HG03139 (cell line): ENCODE measurements at regions not wholly inside any gene's neighbourhood (a gene's known extent, or its start where the extent isn't known, plus 50 kb on each side); places are given as distances from the start of the nearest gene placed in this dataset.

Experiments
- ATAC-seq: cut with Tn5 transposase; IDR thresholded peaks from one replicate; pipeline ENCODE4 v1.9.1; 2021; ENCODE audit not compliant: unreplicated experiment

GRCh38 chr22:27193636-27194035, 536.2 kb downstream of the MIAT start:
- no peak for ATAC-seq

DNA sequence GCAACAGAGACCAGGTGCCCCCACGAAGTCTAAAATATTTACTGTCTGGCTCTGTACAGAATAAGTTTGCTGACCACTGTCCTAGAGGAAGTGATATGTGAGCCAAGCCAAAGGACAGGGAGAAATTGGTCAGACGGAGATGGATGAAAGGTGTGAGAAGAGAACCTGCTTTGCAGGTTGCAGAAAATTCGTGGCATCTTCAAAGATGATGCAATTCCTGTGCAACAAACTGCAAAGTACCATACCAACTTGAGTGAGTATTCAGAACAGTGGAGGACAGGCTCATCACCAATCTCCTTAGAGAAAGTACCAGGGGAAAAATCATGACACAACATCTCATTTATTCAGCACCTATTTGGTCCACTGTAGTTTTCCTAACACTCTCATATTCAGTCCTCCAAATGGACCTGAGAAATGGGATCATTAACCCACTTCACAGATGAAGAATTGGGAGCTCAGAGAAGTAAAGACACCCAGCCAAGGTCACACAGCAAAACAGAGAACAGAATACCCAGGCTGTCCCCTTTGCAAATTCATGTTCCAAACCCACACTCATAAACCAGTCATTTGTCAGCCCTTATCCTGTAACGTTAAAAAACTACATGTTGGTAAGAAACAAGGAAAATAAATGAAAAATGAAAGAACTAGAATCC, 536.8 kb downstream of the MIAT start:
- no peak for ATAC-seq

DNA sequence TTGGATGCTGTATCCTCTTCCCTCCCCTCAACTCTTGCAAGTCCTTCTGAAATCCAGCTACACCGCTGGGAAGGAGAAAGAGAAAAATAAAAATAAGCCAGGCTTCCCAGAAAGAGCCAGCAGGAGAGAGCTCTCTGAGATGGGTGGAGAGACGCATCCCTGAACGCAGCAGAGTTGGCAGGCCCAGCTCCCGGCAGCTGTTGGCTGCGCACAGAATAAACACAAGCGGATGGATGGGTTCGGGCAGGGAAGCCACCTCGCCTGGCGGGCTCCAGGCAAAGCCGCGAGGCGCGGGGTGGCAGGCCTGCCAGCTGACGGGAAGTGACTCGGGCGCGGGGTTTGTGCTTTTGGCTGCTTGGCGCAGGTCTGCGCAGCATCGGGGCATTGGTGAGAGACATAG, 537.7 kb downstream of the MIAT start:
- ATAC-seq, result no peak

- no peak for ATAC-seq
Observed at GRCh38 chr22:27195494-27195893, 538.1 kb downstream of the MIAT start.

- no peak for ATAC-seq
Observed at GRCh38 chr22:27196606-27197005, 539.2 kb downstream of the MIAT start.

GRCh38 chr22:27197052-27197451, 539.7 kb downstream of the MIAT start:
- ATAC-seq, result no peak

DNA sequence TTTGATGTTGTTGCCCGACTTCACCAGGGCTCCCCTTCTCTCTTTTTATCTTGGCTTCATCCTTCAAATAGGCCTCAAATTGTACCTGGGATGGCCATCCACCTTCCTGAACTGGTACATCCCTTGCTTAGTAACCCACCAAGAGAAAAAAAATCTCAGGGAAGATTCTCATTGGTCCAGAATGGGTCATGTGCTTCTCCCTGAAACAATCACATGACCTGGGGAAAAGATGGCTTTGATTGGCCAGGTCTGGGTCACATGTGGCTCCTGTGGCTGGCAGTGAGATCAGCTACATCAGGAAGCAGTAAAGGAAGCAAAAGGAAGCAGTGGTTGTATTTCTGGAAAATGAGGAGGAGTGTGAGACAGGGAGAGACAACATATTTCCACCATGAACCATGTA, 540.2 kb downstream of the MIAT start:
- ATAC-seq, result no peak

DNA sequence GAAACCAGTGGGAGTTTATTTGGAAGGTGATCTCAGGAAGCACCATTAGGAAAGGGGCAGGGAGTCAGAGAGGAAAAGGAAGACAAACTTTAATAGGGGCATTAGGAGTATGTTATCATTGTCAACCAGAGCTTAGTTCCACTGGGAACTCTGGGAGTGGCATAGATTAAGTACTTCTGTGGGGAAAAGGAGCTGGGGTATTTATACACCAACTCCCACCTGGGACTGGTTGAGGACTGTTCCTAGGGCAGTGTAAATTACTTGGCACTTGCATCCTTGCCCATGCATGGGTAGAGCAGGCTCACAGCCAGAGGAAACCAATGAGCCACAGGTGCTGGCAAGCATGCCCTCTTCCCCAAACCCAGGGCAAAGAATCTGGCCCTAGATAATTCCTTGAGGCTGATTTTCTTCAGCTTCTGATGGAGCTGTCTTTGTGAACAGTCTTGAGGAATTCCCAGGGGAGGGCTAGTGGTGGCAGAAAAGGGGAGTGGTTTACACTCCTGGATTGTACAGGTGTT, 541.2 kb downstream of the MIAT start:
- ATAC-seq, result no peak

DNA sequence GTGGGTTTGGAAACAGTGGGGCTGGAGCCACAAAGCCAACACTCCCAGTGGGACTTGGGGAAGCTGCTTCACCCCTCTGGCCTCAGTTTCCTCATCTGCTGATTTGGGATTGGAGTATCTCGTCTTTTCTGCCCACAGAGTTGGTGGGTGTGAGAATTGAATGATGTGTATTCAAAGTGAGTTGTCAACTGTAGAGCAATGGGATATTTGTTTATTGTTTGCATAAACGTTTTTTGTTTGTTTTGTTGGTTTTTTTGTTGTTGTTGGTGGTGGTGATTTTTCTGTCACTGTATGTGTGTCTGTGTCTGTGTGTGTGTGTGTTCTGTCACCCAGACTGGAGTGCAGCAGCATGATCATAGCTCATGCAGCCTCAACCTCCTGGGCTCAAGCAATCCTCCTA, 542.0 kb downstream of the MIAT start:
- ATAC-seq, result no peak

DNA sequence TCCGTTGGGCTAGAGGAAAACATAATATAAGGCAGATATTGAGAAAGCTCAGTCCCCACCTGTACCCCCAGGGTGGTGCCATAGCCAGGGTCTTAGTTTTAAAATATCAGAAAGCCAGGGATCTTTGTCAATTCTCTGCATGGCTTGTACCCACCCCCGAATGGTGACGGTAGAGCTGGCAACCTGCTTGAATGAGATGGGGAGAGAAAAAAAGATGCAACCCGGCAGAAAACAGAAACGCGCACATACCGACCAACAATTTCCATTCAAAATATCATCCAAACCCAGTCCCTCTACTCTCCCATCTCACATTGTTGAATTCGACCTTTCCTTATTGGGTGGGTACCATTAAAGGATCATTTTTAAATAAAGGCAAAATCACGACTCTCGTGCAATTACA, 543.9 kb downstream of the MIAT start:
- no peak for ATAC-seq

GRCh38 chr22:27201741-27202140, 544.4 kb downstream of the MIAT start:
- ATAC-seq, result no peak

- ATAC-seq, result no peak
Observed at GRCh38 chr22:27203276-27203660, 545.9 kb downstream of the MIAT start.

GRCh38 chr22:27204280-27204679, 546.9 kb downstream of the MIAT start:
- no peak for ATAC-seq

GRCh38 chr22:27204817-27205216, 547.4 kb downstream of the MIAT start:
- ATAC-seq, result no peak

DNA sequence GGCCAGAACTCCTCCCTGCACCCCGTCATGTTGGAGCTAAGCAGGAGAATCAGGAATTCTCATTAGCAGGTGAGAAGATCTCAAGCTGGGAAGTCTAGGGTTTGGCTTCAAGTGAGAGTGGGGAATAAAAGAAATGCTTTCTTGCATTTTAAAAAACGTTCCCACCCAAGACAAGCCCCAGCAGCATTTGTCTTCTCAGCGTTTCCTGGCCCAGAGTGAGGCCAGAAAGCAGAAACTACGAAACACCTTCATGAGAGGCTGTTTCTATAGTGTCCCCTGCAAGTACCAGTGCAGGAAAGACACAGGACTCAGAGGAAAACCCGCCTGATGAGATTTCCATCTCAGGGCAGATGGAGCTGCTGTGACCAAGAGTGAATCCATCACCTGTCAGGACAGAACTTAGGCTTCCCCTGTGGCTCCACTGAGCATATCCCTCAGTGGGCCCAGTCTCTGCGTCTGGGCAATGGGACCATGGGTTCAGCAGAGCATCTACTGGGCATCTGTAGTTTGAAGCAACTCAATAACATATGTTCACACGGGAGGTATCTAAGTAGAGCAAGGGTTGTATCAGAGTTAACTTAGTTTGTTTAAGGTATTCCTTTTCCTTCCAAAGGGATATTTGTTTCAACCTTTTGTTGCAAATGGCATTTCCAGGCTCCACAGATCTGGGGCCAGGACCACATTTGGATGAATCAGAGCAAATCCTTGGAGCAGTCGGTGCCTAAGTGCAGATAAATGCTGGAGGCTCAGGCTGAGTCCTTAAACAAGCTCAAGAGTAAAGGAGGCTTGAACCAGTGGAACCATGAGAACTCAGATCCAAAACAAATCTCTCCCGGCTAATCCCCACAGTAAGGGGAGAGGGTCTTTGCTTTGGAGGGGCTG, 548.3 kb downstream of the MIAT start:
- ATAC-seq, result no peak

DNA sequence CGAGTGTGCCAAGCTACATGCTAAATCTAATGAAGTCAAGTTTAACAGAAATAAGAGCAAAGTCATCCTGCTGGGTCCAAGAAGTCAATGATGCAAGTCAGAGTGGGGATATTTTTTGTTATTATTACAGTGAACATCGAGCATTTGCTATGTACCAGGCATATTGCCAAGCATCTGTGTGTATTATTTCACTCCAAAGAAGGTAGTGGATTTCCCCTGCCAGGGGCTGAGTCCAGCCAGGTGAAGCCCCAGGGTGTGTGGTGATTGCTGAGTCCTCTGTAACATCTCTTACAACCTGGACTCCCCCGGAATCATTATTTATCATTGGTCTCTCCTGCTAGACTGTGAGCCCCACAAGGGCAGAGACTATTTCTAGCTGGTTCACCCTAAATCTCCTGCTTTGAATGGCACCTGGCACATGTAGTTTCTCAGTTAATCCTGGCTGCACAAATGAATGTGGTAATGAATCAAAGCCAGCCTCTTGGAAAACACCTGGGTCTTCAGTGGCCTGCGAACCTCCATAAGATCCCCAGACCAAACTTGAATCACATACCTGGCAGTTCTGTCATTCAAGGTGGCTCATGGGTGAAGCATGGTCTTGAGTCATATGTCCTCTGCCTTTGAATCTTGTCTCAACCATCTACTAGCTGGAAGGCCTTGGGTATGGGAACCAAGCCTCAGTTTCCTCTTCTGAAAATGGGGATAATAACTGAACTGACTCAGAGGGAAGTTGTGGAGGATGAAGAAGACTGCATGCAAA, 549.2 kb downstream of the MIAT start:
- ATAC-seq, result no peak

GRCh38 chr22:27207266-27207665, 549.9 kb downstream of the MIAT start:
- ATAC-seq, result no peak

DNA sequence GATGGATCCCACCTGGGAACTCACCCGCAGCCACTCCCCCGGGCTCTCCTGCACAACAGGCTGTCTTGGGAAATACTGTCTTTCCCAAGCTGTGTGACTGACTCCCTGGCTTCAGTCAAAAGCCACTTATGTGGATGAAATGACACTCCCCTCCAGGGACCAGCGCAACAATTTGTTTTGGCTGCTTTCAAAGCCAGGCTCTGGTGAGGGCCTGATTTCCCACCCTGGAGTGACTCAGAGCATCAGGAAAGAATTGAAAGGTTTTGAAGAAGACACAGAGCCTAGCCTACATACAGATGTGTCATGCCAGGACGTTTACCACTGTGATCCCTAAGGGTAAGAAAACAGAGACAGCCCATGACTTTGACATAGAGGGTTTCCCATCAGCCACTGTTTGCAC, 550.5 kb downstream of the MIAT start:
- ATAC-seq, result no peak

DNA sequence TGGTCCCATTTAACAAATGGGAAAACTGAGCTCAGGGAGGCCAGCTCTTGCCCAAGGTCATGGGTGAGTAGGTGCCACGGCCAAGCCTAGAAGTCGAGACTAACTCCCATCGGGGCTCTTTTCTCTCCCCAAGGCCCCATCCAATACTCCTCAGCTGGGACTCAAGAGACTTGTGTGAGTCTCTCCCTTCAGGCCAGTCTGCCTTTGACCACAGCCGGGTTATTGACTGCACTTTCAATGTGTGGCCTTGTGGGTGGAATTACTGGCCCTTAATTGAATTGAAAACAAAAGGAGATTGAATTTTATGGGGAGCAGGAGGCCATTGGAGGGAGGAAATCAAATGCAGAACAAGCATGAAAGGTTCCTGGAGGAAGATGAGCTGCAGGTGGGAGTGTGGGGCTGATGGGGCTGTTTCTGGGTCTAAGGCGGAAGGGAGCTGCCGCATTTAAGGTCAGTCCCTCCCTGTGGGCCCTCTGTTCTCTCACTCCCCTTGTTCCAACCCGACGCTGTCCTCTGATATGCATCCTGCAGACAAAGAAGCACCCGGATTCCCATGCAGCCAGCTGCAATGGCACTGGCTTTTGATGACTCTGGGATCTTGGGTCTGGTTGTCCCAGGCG, 552.8 kb downstream of the MIAT start:
- no peak for ATAC-seq

- ATAC-seq, result no peak
Observed at GRCh38 chr22:27212102-27212501, 554.7 kb downstream of the MIAT start.

- no peak for ATAC-seq
Observed at GRCh38 chr22:27212617-27213177, 555.3 kb downstream of the MIAT start.
